ENCODE measurements at regions not wholly inside any gene's neighbourhood (a gene's known extent, or its start where the extent isn't known, plus 50 kb on each side); places are given as distances from the start of the nearest gene placed in this dataset.

DNA sequence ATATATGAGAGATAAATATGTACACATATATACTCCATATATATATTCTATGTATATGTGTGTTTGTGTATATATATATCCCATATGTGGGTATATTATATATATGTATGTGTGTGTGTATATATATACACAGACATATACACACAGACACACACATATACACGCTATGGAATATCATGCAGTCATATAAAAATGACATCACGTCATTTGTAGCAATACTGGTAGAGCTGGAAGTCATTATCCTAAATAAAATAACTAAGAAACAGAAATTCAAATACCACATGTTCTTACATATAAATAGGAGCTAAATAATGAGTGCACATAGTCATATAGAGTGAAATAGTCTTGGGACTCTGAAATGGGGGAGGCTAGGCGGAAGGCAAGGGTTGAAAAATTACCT, 1000.2 kb downstream of the LRFN5 start:
- no peak for TF ChIP-seq JUND (IDR thresholded peaks at IDR 0.05; ENCODE audit: low read depth)
- DNase-seq (ENCODE audit: low read depth in 1 of 2, low spot score in 1 of 2), result no peak
- in situ Hi-C loops (cut with HindIII; ENCODE audit: low pct_unique_long_range_greater_than_20kb, low sequenced_read_pairs), result no loop called here

DNA sequence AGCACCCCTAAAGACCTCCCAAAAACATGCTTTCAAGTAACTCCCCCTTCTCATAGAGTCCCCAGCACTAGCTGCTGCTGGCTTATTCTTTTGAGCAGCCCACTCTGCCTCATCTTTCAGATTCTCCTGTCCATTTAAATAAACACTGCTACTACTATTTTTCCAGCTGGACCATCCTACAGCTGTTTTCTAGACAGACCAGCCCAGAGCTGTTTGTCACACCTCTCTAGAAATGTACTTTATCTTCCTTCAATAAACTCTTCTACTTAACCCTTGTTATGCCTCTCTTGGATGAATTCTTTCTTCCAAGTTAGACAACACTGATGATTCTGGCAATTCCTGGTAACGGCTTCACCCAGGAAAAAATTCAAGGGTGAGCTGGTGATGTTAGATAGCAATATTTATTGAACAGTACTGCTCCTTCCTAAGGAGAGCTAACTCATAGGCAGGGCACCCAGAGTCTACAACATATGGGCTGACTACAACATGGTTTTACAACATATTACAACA, 995.7 kb downstream of the LRFN5 start:
- in situ Hi-C loops (cut with HindIII; ENCODE audit: low pct_unique_long_range_greater_than_20kb, low sequenced_read_pairs), result no loop called here
- no peak for DNase-seq (ENCODE audit: low read depth in 1 of 2, low spot score in 1 of 2)
- no peak for TF ChIP-seq JUND (IDR thresholded peaks at IDR 0.05; ENCODE audit: low read depth)

DNA sequence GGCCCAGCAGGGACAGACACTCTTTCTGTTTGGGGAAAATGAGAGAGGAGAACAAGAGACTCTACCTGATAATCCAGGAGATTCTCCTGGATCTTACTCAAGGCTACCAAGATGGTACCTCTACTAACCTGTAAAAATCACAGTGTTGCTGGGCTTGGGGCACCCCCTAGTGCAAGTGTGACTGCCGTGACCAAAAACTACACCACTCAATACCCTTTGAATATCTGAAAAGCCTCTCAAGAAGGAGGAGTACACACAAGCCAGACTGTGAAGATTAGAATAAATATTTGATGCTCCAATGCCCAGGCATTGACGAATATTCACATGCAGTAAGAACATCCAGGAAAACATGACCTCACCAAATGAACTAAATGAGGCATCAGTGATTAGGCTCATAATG, 965.4 kb downstream of the LRFN5 start:
- in situ Hi-C loops (cut with HindIII; ENCODE audit: low pct_unique_long_range_greater_than_20kb, low sequenced_read_pairs), result no loop called here

DNA sequence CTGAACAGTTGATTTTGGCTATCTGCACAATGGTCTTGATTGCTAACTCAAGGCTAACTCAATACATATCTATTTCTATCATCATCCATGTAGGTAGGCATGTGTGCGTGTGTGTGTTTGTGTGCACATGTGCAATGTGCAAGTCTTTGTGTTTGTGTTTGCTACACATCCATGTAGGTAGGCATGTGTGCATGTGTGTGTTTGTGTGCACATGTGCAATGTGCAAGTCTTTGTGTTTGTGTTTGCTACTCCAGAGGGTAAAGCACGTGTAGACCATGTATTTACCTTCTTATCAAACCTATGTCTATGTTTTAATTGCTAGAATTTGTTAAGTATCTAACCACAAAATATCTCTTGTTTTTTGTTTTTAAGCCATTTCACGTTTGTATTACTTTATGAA, 962.6 kb downstream of the LRFN5 start:
- no peak for TF ChIP-seq JUND (IDR thresholded peaks at IDR 0.05; ENCODE audit: low read depth)
- in situ Hi-C loops (cut with HindIII; ENCODE audit: low pct_unique_long_range_greater_than_20kb, low sequenced_read_pairs), result no loop called here
- DNase-seq (ENCODE audit: low read depth in 1 of 2, low spot score in 1 of 2), result no peak

More for the DNA sequence above, 965.4 kb downstream of the LRFN5 start:
- DNase-seq (ENCODE audit: low read depth in 1 of 2, low spot score in 1 of 2), result no peak
- TF ChIP-seq JUND (IDR thresholded peaks at IDR 0.05; ENCODE audit: low read depth), result no peak

DNA sequence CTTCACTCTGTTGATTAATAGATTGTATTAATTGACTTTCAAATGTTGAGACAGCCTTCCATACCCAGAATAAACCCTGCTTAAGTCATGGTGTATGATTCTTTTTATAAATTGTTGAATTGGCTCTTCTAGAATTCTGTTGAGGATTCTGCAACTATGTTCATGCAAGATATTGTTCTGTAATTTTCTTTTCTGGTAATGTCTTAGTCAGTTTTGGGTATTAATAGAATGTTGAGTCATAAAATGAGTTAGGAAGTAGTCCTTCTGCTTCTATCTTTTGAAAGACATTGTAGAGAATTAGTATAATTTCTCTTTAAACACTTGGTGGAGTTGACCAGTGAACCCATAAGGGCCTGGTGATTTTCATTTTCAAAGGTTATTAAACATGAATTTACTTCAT, 958.9 kb downstream of the LRFN5 start:
- in situ Hi-C loops (cut with HindIII; ENCODE audit: low pct_unique_long_range_greater_than_20kb, low sequenced_read_pairs), result no loop called here
- TF ChIP-seq JUND (IDR thresholded peaks at IDR 0.05; ENCODE audit: low read depth), result no peak
- no peak for DNase-seq (ENCODE audit: low read depth in 1 of 2, low spot score in 1 of 2)

DNA sequence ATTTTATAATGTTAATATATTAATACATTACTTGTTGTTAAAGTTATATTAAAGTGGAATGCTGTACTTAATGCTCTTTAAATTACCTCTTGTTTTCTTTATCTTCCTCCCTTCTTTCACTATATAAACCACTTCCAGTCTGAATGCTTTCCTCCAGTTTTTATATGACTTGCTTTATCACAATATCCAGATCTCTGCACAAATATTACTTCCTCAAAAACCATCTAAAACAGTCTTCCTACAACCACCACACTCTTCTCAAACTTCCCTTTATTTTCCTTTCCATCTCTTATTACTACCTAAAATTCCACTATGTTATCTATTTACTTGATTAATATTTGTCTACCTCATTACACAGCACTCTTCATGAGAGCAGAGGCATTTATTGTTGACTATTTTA, 956.6 kb downstream of the LRFN5 start:
- in situ Hi-C loops (cut with HindIII; ENCODE audit: low pct_unique_long_range_greater_than_20kb, low sequenced_read_pairs), result no loop called here

DNA sequence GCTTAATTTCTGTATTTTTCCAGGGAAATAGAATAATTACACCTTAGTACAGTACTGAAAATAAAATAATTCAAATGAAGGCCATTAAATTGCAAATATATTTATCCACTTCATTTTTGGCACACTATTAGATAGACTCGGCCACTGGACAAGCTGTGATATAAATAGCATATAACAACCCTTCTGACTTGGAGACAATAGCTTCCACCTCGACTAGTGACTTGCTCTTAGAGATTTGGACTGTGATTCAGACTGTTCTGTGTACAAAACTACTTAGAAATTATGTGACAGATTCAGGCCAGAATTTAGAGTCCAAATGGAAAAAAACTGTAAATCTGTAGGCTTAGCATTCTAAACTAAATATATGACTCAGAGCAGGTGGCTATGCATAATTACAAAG, 949.9 kb downstream of the LRFN5 start:
- no peak for DNase-seq (ENCODE audit: low read depth in 1 of 2, low spot score in 1 of 2)
- TF ChIP-seq JUND (IDR thresholded peaks at IDR 0.05; ENCODE audit: low read depth), result no peak
- in situ Hi-C loops (cut with HindIII; ENCODE audit: low pct_unique_long_range_greater_than_20kb, low sequenced_read_pairs), result no loop called here

More for the DNA sequence above, 956.6 kb downstream of the LRFN5 start:
- no peak for DNase-seq (ENCODE audit: low read depth in 1 of 2, low spot score in 1 of 2)
- no peak for TF ChIP-seq JUND (IDR thresholded peaks at IDR 0.05; ENCODE audit: low read depth)

DNA sequence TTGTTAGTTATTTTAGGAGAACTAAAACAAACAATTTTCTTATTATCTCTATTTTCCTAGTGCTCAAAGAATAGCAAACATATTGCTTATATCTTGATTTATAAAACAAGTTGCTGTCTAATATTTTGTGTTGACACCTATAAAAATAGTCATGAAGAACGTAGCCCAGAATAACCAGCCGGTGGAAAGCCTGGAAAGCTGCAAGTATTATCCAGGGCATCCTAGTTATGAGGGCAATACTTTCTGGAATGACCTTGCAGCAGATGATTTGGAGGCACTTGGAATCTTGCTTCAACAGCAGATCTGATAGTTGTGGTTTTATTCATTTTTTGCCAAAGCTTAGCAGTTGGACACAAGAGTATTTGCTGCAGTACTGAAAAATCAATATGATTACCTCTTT, 948.7 kb downstream of the LRFN5 start:
- in situ Hi-C loops (cut with HindIII; ENCODE audit: low pct_unique_long_range_greater_than_20kb, low sequenced_read_pairs), result no loop called here
- no peak for TF ChIP-seq JUND (IDR thresholded peaks at IDR 0.05; ENCODE audit: low read depth)

DNA sequence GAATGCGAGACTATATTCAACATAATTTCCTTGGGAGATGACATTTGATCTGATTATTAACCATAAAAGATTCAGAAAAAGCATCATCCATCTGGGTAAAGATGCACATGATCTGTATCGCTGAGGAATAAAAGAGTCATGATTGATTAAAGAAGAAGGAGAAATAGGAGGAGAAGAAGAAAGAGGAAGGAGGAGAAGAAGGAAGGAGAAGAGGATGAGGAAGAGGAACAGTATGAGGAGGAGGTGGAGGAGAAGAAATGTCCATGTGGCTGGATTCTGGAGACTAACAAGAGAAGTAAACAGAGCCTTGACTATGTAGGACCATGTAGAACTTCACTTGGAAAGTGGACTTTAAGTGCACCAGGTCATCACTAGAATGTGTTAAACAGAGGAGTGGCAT, 947.4 kb downstream of the LRFN5 start:
- in situ Hi-C loops (cut with HindIII; ENCODE audit: low pct_unique_long_range_greater_than_20kb, low sequenced_read_pairs), result no loop called here
- DNase-seq (ENCODE audit: low read depth in 1 of 2, low spot score in 1 of 2), result no peak
- no peak for TF ChIP-seq JUND (IDR thresholded peaks at IDR 0.05; ENCODE audit: low read depth)

More for the DNA sequence above, 948.7 kb downstream of the LRFN5 start:
- no peak for DNase-seq (ENCODE audit: low read depth in 1 of 2, low spot score in 1 of 2)

DNA sequence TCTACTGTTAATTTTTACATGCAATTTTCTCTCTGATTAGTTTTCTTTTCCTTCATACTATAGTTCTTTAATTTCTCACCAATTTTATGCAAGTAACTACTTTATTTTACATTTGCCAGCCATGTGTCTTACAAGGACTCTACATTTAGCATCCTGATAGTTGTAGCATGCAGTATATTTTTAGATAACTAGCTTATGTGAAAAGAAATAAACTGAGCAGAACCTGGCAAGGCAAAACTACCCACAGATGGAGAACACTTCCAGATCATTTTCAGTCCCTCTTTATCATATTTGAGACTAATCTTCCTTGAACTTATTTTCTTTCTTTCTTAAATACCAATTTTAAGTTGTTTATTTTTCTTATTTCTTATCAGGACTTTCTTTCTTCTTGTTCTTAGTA, 943.6 kb downstream of the LRFN5 start:
- DNase-seq (ENCODE audit: low read depth in 1 of 2, low spot score in 1 of 2), result no peak
- in situ Hi-C loops (cut with HindIII; ENCODE audit: low pct_unique_long_range_greater_than_20kb, low sequenced_read_pairs), result no loop called here
- TF ChIP-seq JUND (IDR thresholded peaks at IDR 0.05; ENCODE audit: low read depth), result no peak

DNA sequence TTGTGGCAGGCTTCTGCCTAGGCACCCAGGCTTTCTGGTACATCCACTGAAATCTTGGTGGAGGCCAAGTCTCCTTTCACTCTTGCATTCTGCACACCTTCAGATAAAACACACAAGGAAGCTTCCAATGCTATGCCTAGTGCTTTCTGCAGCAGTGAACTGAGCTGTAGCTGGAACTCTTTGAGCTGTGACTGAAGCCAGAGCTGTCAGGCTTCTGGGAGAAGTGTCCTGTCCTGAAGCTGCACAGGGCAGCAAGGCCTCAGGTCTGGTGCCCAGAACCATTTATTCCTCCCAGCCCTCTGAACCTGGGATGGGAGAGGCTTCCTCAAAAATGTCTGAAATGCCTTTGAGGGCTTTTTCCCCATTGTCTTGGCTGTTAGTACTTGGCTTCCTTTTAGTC, 941.7 kb downstream of the LRFN5 start:
- in situ Hi-C loops (cut with HindIII; ENCODE audit: low pct_unique_long_range_greater_than_20kb, low sequenced_read_pairs), result no loop called here
- DNase-seq (ENCODE audit: low read depth in 1 of 2, low spot score in 1 of 2), result no peak
- TF ChIP-seq JUND (IDR thresholded peaks at IDR 0.05; ENCODE audit: low read depth), result no peak

DNA sequence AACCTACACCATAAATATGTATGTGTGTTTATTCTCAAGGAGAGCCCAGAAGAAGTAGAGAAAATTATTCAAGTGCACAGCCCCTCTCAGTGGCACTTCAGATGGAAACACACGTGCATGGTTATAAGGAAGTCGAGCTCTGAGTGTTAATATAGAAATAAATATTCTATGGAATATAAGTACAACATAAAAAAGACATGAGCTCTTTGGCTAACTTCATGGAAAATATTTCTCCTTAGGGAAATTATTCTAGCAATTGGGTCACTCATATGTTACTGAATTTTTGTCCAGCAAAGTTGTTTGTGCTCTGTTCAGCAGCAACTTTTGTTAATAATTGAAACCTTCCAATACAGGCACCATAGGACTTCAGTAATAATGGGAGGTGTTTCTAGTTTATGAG, 939.0 kb downstream of the LRFN5 start:
- TF ChIP-seq JUND (IDR thresholded peaks at IDR 0.05; ENCODE audit: low read depth), result no peak
- DNase-seq (ENCODE audit: low read depth in 1 of 2, low spot score in 1 of 2), result no peak
- in situ Hi-C loops (cut with HindIII; ENCODE audit: low pct_unique_long_range_greater_than_20kb, low sequenced_read_pairs), result no loop called here

DNA sequence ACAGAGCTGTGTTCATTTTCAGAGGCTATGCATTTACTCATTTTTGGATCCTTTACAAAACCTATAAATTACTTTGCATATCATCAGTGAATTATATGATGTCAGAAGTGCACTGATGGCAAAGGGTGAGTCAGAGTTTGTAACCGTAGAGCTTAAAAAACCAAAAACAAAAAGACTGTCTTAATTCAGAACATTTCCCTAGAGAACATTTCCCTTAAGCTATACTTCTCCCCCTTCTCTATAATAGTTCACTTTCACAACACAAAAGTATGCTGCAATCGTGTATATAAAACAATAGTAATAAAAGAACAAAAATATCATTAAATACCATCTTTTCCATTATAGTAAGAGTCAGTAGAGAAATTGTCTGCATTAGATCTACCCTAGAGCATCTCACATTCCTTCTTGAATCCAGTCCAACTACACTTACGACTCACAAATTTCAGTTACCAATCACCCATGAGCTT, 934.9 kb downstream of the LRFN5 start:
- in situ Hi-C loops (cut with HindIII; ENCODE audit: low pct_unique_long_range_greater_than_20kb, low sequenced_read_pairs), result no loop called here
- no peak for TF ChIP-seq JUND (IDR thresholded peaks at IDR 0.05; ENCODE audit: low read depth)
- no peak for DNase-seq (ENCODE audit: low read depth in 1 of 2, low spot score in 1 of 2)

DNA sequence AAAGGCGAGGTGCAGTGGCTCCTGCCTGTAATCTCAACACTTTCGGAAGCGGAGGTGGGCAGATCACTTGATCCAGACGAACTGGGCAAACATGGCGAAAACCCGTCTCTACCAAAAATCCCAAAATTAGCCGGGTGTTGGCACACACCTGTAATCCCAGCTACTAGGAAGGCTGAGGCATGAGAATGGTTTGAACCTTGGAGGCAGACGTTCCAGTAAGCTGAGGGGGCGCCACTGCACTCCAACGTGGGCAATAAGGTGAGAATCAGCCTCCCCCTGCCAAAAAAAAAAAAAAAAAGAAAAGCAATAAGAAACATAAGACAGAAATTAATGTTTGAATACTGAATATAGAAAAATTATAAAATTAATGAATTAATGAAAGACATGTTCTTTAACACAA, 928.7 kb downstream of the LRFN5 start:
- no peak for TF ChIP-seq JUND (IDR thresholded peaks at IDR 0.05; ENCODE audit: low read depth)
- in situ Hi-C loops (cut with HindIII; ENCODE audit: low pct_unique_long_range_greater_than_20kb, low sequenced_read_pairs), result no loop called here
- DNase-seq (ENCODE audit: low read depth in 1 of 2, low spot score in 1 of 2), result peak in 1 of 2 experiments; percentile 14
